Heart left ventricle (tissue), 16 donors: ENCODE measurements at regions not wholly inside any gene's neighbourhood (a gene's known extent, or its start where the extent isn't known, plus 50 kb on each side); places are given as distances from the start of the nearest gene placed in this dataset.

Experiments used
- ATAC-seq, 4 donors: fragments of 200-7000 bp; cut with Tn5 transposase; one replicate each; pipeline ENCODE4 v1.9.1; 2020 to 2022; ENCODE audit warnings: moderate library complexity in 4 of 4, mild to moderate bottlenecking in 3 of 4, moderate number of reproducible peaks in 1 of 4
- DNase-seq, 5 donors: peaks; one replicate each; pipeline ENCODE4 v3.0.0-alpha.2; 2020
- H3K27ac ChIP-seq, 12 donors: fragments of 200-600 bp; sonication (generic) in 4 of 12; one replicate each; pipeline versions ENCODE4 v1.5.0 to v1.8.0; 2016 to 2022; ENCODE audit warnings: mild to moderate bottlenecking in 2 of 12
- H3K27me3 ChIP-seq, 9 donors: fragments of 200-600 bp; sonication (generic) in 2 of 9; one replicate each; pipeline versions ENCODE4 v1.5.1 to v1.8.0; 2016 to 2022; ENCODE audit warnings: mild to moderate bottlenecking in 3 of 9
- H3K36me3 ChIP-seq, 9 donors: fragments of 200-600 bp; sonication (generic) in 2 of 9; one replicate each; pipeline versions ENCODE4 v1.5.0 to v1.8.0; 2018 to 2022; ENCODE audit warnings: mild to moderate bottlenecking in 2 of 9
- H3K4me1 ChIP-seq, 12 donors: fragments of 200-600 bp; sonication (generic) in 4 of 12; one replicate each; pipeline versions ENCODE4 v1.5.0 to v1.8.0; 2016 to 2022; ENCODE audit warnings: mild to moderate bottlenecking in 3 of 12
- H3K4me3 ChIP-seq, 12 donors: fragments of 200-600 bp; sonication (generic) in 4 of 12; one replicate each; pipeline versions ENCODE4 v1.5.0 to v1.8.0; 2017 to 2022; ENCODE audit warnings: mild to moderate bottlenecking in 9 of 12, moderate library complexity in 4 of 12
- H3K9me3 ChIP-seq, 12 donors: fragments of 200-600 bp; sonication (generic) in 4 of 12; one replicate each; pipeline versions ENCODE4 v1.5.0 to v1.8.0; 2016 to 2022; ENCODE audit warnings: mild to moderate bottlenecking in 1 of 12
- POLR2A ChIP-seq, 2 donors: fragments of 450-650 bp; IDR thresholded peaks; one replicate each; pipeline ENCODE4 v1.6.1; 2017; ENCODE audit warnings: antibody characterized with exemption in 2 of 2, mild to moderate bottlenecking in 2 of 2, moderate library complexity in 2 of 2
- WGBS, 4 donors: extraction: QIAGEN DNeasy Blood & Tissue Kit in 2 of 4; methylation state at CpG; one replicate each; pipeline versions ENCODE4 v1.1.5 to v1.1.7; 2013 to 2018; 5-methylcytosine and 5-hydroxymethylcytosine counted together
- intact Hi-C, 10 donors: fragments of 100-400 bp; cut with DNase I; formaldehyde crosslinking; loops; one replicate each; pipeline versions ENCODE4 v1.11.1 to v1.14.2; 2022
- TF ChIP-seq, protein P1 (sequence below), 12 donors: fragments of 200-600 bp; sonication (generic) in 4 of 12; IDR thresholded peaks; one replicate each; pipeline versions ENCODE4 v1.5.0 to v1.8.0; 2018 to 2022; ENCODE audit warnings: antibody characterized with exemption in 12 of 12, mild to moderate bottlenecking in 5 of 12
- donor health status: ischemic (EF 13 %, LVEDD 7.1; RV severe dilation, severe dysfunction).
- donor health status: healthy with polysubstance abuse.
- donor health status: DM: no; HTN: yes; CAD: no.
- donor health status: DM: no; HTN: no; CAD: no.
- donor health status: ischemic (EF 25% LVEDD 6.9; RV normal size, moderate dysfunction).
- donor health status: ischemic (EF 25% LVEDD 5.7; RV mildly dilated, moderate dysfunction).
- donor health status: healthy.
- donor health status: DM: yes; HTN: yes; CAD: no.
- donor health status: ischemic (EF 35%, LVEDD 5.7; RV mildly dilated, moderate dysfunction).
- donor health status: nonischemic (EF 11% LVEDD 7.7; RV severe dilation, severe dysfunction).
- donor health status: DM: yes; HTN: yes; CAD: no.
- donor health status: PGD.
- donor health status: ischemic (EF 29% LVEDD 5.4; RV normal size, mild dysfunction).
- donor health status: nonischemic (EF 23%, LVEDD 6.1; RV moderate dilation, normal function).

DNA sequence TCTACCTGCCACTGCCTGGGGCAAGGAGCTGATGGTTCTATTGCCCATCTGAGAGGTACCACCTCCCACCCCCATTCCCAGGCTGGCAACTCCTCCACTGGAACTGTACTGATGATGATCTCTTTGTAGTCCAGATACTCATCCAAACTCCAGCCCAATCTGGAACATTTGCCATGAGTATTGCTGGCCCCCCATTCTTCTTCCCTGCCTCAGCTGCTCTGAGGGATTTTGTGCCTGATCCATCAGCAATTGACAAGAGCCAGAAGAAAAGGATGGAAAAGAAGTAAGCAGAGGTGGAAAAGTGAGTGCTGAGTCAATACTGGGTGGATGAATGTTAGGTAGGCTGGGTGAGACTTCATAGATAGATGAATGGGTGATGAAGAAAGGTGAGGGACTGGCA is 101.2 kb downstream of the NMUR2 start:
- Histone ChIP-seq H3K36me3 (no peaks in the 10 kb centered on the region), H3K9me3 (no peaks in the 10 kb centered on the region), H3K27me3 (no peaks in the 10 kb centered on the region), H3K27ac (no peak overlapping the region), H3K4me1 (peaks cover 0 to 3% (median 0%) of the 10 kb centered on the region in 12 donors), H3K4me3 (no peak overlapping the region)
- TF ChIP-seq, protein P1, sequence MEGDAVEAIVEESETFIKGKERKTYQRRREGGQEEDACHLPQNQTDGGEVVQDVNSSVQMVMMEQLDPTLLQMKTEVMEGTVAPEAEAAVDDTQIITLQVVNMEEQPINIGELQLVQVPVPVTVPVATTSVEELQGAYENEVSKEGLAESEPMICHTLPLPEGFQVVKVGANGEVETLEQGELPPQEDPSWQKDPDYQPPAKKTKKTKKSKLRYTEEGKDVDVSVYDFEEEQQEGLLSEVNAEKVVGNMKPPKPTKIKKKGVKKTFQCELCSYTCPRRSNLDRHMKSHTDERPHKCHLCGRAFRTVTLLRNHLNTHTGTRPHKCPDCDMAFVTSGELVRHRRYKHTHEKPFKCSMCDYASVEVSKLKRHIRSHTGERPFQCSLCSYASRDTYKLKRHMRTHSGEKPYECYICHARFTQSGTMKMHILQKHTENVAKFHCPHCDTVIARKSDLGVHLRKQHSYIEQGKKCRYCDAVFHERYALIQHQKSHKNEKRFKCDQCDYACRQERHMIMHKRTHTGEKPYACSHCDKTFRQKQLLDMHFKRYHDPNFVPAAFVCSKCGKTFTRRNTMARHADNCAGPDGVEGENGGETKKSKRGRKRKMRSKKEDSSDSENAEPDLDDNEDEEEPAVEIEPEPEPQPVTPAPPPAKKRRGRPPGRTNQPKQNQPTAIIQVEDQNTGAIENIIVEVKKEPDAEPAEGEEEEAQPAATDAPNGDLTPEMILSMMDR (IDR thresholded peaks at IDR 0.05), result no peak
- intact Hi-C loops, result no loop called here
- DNase-seq, result no peak
- no peak for ATAC-seq

DNA sequence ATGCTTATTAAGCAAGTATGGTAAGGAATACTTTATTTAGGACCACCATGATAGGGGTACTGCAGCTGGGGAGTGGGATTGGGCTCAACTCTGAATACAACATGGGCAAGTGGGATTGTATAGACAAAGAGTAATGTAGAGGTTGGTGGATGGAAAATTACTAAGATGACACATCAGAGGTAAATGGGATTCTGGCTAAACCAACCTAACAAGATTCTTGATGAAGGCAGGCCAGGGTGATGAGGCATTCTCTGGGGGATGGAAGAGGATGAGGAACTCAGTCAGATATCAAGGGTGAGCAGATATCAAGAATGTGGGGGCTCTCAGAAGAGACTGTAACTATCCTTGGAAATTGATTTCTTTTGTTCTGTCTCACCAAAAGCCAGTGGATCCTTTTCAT is 107.2 kb downstream of the NMUR2 start:
- no peak for ATAC-seq
- intact Hi-C loops, result no loop called here
- Histone ChIP-seq H3K27ac (no peak overlapping the region), H3K9me3 (no peaks in the 10 kb centered on the region), H3K4me1 (peaks cover 0 to 3% (median 0%) of the 10 kb centered on the region in 12 donors), H3K27me3 (no peaks in the 10 kb centered on the region), H3K4me3 (no peak overlapping the region), H3K36me3 (no peaks in the 10 kb centered on the region)
- no peak for DNase-seq
- TF ChIP-seq, protein P1 (IDR thresholded peaks at IDR 0.05), result no peak
- no peak for TF ChIP-seq POLR2A (IDR thresholded peaks at IDR 0.05)

DNA sequence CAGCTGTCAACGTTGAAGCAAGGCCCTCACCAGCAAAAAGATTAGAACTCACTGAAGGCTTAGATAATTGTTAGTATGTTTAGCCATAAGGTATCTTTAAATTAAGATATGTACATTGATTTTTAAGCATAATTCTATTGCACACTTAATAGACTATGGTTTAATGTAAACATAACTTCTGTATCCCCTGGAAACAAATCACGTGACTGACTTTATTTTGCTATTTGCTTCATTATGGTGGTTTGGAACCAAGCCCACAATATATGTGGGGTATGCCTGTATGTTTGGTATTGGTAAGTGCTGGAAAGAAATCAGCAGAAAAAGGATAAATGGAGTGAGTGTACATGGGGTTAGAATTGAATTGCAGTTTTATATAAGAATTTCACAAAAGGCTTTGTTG is 111.9 kb downstream of the NMUR2 start:
- no peak for DNase-seq
- H3K9me3 ChIP-seq, result peaks cover 0 to 13% (median 0%) of the 10 kb centered on the region in 12 donors
- intact Hi-C loops, result no loop called here
- H3K27ac ChIP-seq, result no peak overlapping the region
- ATAC-seq, result no peak
- H3K4me3 ChIP-seq, result no peak overlapping the region
- WGBS, 4 donors, result 68 to 82% (median 74%) methylated on average over 2 of the region's 2 CpGs
- H3K27me3 ChIP-seq, result no peaks in the 10 kb centered on the region
- no peaks in the 10 kb centered on the region for H3K36me3 ChIP-seq
- H3K4me1 ChIP-seq, result peaks cover 0 to 19% (median 9%) of the 10 kb centered on the region in 12 donors
- no peak for TF ChIP-seq POLR2A (IDR thresholded peaks at IDR 0.05)
- TF ChIP-seq, protein P1 (IDR thresholded peaks at IDR 0.05), result no peak

DNA sequence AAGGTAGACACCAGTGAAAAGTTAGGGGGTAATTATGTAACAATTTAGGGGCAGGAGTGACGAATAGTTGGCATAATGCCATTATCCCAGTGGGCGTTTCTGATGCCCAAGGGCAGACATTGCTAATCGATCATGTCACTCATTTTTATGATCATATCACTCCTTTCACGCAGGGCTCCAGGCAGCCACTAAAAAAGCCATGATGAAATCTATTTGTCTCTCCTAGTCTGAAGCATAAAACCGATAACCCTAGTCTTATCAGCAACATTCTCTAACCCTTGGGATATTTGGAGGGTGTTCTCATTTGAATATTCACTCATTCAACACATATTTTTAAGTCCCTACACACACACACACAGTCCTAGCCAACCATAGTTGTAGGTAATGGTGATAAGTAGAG is 114.9 kb downstream of the NMUR2 start:
- no peak overlapping the region for H3K4me3 ChIP-seq
- H3K4me1 ChIP-seq, result peaks cover 0 to 22% (median 9%) of the 10 kb centered on the region in 12 donors
- no peak for ATAC-seq
- H3K36me3 ChIP-seq, result no peaks in the 10 kb centered on the region
- WGBS, 4 donors, result 66 to 75% (median 71%) methylated on average over 5 of the region's 5 CpGs
- TF ChIP-seq, protein P1 (IDR thresholded peaks at IDR 0.05), result no peak
- DNase-seq, result no peak
- peaks cover 0 to 13% (median 0%) of the 10 kb centered on the region in 12 donors for H3K9me3 ChIP-seq
- no peaks in the 10 kb centered on the region for H3K27me3 ChIP-seq
- no peak overlapping the region for H3K27ac ChIP-seq
- intact Hi-C loops, result no loop called here
